HG02642 (cell line): ENCODE measurements at regions not wholly inside any gene's neighbourhood (a gene's known extent, or its start where the extent isn't known, plus 50 kb on each side); places are given as distances from the start of the nearest gene placed in this dataset.
"Not testable (repeated sequence)": the region's sequence is repeated elsewhere in the genome, so short reads cannot be mapped to it uniquely, and the experiment has no call there.

Experiments used
- ATAC-seq: cut with Tn5 transposase; IDR thresholded peaks from one replicate; pipeline ENCODE4 v1.9.1; 2021; ENCODE audit warnings: mild to moderate bottlenecking; ENCODE audit not compliant: unreplicated experiment, poor library complexity

DNA sequence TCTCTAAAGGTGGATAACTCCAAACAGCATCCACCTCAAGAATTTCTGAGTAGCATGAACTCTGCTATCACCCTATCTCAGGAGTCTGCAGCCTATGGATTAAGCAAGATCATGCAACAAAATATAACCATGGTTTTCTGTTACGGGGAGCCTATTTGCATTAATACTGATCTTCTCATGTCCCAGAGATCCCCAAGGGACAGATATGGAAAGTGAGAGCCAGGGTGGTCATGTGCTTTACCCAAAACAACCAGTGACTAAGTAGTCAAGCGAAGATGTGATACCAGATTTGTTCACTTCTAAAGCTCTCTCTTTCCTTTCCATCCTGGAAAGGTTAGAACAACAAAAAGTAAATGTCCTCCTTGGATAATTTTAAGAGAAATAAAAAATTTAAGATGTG, 125.1 kb downstream of the PRRX1 start:
- ATAC-seq, result no peak

DNA sequence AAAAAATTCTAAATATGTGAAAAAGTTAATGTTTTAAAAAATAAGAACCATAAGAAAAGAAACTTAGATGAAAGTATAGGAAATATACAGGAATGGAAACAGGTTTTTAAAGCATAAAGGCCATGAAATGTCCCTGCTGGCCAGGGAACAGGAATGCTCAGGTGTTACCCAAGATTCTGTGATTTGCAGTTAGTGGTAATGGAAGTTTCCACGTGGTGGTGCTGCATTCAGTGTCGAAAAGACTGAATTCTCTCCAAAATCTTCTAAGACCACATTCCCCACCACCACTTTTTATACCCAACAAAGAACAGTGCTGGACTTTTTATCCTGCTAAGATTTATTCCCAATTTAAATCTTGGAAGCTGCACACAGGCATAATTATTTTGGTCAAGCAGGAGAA, 126.2 kb downstream of the PRRX1 start:
- ATAC-seq, result no peak

DNA sequence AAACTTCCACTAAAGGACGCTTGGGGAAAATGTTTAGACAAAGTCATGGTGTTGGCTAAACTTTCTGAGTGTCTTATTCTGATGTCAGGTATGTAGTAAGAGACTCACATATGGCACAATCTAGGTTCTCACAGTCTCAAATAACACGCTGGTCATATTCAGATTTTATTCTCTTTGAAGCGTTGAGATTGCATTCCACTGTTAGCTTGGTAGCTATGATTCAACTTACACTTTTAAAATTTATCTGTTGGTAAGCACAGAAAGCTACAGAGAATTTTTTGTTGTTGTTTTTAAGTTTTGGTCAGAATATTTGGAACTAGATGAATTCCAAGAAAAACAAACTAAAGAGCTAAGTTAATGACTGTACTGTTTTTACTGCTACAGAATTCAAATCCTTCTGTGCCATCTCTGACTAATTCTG, 126.7 kb downstream of the PRRX1 start:
- ATAC-seq, result no peak

GRCh38 chr1:170791941-170792340, 128.0 kb downstream of the PRRX1 start:
- no peak for ATAC-seq

DNA sequence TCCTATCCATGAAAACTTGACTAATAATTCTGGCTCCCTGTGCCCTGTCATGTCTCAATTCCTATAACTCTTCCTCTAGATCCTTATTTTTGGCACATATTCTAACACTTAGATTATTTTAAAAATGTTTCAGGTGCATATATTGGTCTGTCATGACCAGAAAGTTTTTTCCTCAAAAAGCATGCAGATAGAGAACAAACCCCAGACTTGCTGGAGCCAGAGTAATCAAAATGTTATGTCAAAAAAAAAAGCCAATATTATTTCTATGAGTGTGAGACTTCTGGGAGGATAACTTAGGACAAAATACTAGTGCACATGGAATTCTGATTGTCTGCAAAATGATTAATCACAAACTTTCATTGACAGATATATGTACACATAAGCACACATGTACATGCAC, 135.1 kb upstream of the MROH9 start:
- no peak for ATAC-seq

GRCh38 chr1:170800812-170801211, 134.5 kb upstream of the MROH9 start:
- no peak for ATAC-seq

GRCh38 chr1:170803711-170804110, 131.6 kb upstream of the MROH9 start:
- ATAC-seq, result no peak

GRCh38 chr1:170804419-170804818, 130.9 kb upstream of the MROH9 start:
- no peak for ATAC-seq

GRCh38 chr1:170804879-170805278, 130.5 kb upstream of the MROH9 start:
- ATAC-seq, result no peak

DNA sequence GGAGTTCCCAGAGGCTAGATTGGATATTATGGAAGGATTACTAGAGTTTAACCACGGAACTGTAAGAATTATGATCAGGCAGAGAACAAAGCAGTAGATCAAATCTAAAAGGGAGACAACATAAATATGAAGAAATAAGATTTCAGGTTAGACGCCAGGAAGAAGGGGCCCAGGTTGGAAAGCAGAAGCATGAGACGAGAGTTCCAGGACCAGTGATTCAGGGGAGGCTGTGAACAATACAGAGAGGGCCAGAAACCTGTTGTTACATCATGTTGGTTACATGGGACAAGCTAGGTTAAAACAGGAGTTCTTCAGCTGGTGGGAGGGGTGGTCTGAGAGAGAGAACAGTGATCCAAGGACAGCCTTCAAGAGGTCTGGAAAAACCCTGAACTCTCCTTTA, 128.4 kb upstream of the MROH9 start:
- no peak for ATAC-seq

GRCh38 chr1:170807432-170807831, 127.9 kb upstream of the MROH9 start:
- no peak for ATAC-seq

DNA sequence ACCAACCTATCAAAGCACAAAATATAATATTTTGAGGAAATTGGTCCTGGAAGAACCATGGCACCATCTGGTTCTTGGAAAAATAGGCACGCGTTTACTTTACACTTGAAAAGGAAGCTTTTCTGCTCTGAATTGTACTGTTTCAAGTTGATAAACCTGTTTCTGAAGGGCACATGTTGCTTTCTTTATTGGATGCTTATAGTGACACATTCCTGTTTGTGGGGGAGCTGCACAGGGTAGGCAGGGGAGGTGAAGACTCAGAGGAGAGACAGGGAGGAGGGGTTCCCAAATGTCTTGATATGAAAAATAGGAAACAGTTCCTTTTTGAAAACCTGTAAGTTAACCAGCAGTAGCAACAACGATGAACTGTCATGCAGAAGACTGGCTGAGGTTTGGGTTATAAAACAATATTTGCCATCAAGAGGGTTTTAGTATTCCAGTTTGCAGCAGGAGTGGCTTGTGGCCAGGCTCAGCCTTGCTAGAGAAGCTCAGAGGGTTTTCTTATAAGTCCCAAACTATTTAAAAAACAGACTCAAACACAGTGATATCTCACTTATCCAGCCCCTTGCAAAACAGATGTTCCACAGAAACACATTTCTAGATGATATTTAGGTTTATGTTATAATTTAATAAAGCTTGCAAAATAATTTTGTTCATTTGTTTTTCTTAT, 127.0 kb upstream of the MROH9 start:
- no peak for ATAC-seq

GRCh38 chr1:170811013-170811412, 124.3 kb upstream of the MROH9 start:
- not testable (repeated sequence) for ATAC-seq

GRCh38 chr1:170819781-170820180, 115.6 kb upstream of the MROH9 start:
- no peak for ATAC-seq

DNA sequence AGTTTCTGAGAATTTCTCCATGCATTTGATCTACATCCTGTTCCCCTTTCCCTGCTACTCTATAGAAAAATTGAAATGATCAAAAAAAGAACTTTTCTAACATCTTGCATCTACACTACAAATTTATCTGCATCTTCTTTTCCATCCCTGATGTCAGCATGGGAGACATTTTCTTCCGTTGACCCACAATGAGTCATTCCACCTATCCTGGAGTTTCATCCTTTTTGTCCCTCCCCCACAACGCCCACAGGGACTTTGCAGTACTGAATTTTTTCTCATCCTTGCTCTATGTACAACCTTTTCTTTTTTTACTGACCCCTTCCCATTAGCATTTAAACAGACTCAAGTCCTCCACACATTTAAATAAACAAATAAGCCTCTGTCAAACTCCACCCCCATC, 112.2 kb upstream of the MROH9 start:
- no peak for ATAC-seq

DNA sequence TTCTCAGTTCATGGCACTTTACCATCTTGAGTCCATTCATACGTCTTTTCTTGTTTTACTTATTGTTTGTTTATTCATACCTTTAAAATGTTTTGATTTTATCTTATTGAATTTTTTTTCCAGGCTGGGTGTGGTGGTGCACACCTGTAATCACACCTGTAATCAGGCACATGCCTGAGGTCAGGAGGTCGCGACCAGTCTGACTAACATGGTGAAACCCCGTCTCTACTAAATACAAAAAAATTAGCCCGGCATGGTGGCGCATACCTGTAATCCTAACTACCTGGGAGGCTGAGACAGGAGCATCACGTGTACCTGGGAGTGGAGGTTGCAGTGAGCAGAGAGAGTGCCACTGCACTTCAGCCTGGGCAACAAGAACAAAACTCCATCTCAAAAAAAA, 104.1 kb upstream of the MROH9 start:
- ATAC-seq, result no peak

DNA sequence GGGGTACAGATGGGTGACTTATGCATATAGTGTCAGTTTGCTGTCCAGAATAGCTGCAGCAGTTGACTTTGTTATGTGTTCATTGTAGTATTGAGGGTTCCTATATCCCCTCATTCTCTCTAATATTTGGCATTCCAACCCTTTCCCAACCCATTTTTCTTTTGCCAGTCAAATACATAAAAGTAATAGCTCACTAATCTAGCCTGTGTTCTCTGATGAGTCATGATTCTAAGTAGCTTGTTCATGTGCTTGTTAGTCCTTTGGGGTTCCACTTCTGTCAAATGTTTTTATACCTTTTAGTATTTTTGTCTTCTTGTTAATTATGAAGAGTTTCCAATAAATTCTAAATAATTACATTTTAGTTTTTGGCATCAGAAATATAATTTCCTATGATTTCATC, 99.2 kb upstream of the MROH9 start:
- no peak for ATAC-seq

- no peak for ATAC-seq
These were observed 95.0 kb upstream of the MROH9 start for GRCh38 chr1:170840371-170840770.

DNA sequence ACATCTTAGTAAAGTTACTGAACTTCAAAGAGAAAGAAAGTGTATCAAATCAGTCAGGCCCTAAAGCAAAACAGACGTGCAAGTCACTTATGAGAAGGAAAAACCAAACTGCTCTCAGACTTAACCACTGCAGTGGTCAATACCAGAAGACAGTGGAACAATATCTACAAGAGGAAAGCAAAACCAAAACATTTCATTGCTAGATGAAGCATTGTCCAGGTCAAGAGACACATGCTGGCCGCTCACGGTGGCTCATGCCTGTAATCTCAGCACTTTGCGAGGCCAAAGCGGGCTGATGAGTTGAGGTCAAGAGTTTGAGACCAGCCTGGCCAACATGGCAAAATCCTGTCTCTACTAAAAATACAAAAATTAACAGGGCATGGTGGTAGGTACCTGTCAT, 82.0 kb upstream of the MROH9 start:
- ATAC-seq, result peak; percentile 74

GRCh38 chr1:170853867-170854266, 81.5 kb upstream of the MROH9 start:
- ATAC-seq, result peak; percentile 11

GRCh38 chr1:170854677-170855076, 80.7 kb upstream of the MROH9 start:
- no peak for ATAC-seq

DNA sequence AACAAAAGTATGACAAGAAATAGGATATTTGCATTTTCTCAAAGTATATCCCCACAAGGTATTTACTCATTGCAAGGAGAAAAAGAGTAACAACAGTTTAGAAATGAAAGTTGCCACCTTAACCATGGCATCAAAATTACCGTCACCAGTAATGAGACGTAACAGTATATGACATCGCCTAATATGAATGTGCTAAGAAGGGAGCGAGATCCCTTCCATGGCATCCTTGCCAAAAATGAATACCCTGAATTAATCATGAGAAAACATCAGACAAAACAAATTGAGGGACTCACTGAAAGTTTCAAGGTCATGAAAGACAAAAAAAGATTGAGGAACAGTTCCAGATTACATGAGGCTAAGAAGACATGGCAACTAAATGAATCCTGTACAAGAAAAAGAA, 78.9 kb upstream of the MROH9 start:
- no peak for ATAC-seq

DNA sequence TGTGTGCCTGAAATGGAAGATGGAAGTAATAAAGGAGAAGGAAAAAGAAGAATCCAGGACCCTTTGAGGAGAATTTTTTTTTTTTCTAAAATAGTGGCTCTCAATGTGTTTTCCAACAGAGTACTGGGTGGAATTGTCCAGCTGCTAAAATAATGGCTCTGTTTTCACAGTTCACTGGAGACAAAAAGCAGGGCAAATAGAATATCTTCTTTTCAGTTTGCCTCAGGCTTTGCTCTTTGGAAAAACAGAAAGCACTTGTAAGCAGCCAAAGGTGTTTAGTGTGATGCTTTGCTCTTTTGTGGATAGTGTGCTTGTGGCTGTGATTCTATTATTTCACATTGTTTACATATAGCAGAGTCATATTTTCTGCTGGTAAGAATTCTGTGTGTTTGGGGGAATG, 77.4 kb upstream of the MROH9 start:
- no peak for ATAC-seq
